HG02571 (cell line): ENCODE measurements at regions not wholly inside any gene's neighbourhood (a gene's known extent, or its start where the extent isn't known, plus 50 kb on each side); places are given as distances from the start of the nearest gene placed in this dataset.
"Not testable (repeated sequence)": the region's sequence is repeated elsewhere in the genome, so short reads cannot be mapped to it uniquely, and the experiment has no call there.

ENCODE experiments used
- ATAC-seq: cut with Tn5 transposase; IDR thresholded peaks from one replicate; pipeline ENCODE4 v1.9.1; 2021; ENCODE audit warnings: mild to moderate bottlenecking, moderate library complexity; ENCODE audit not compliant: unreplicated experiment

DNA sequence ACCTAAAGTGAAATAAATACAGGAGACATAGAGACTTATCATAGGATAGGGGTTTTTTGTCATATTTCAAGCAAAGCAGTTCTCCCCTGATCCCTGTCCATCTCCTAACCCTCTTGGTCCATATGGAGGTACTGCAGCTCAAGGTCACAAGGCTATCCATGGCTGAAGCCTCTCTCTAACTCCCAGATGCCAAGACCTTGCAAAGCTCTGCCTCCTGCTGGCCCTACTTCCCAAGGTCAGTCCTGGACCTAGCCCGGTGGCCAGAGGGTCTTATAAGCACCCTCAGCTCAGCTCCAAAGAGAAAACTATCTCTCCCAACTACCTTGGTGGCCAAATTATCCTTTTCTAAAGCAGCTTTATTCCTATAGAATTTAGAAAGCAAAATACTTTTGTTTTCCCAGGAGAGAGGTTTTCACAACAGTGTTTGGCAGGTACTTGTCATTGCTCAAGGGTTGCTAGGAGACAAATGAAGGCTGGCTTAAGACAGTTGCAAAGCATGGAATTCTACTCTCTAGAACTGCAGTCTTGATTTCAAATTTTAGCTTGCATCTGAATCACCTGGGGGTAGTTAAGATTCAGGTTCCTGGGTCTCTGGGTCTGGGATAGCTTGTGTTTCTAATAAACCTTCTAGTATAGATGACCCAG lies 121.5 kb downstream of the XCL2 start:
- no peak for ATAC-seq

GRCh38 chr1:168421399-168422004 lies 122.3 kb downstream of the XCL2 start:
- no peak for ATAC-seq

GRCh38 chr1:168420177-168420576 lies 123.6 kb downstream of the XCL2 start:
- ATAC-seq, result no peak

DNA sequence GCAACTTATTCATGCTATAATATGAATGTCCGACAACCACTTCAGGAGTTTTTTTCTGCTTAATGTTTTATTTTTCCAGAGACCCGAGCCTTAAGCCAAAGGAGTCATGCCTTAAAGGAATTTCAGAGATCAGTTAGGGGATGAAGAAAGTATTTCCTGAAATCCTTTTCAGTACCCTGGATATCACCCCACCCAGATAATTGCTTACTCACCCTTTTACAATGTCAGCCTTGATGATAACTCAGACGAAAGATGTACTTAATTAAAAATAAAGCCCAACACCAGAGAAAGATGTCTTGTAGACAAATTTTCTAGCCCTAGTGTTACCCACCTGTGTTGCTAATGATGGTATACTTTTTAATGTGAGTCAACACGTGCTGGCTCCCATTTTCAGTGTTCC lies 124.1 kb downstream of the XCL2 start:
- ATAC-seq, result no peak

- no peak for ATAC-seq
Observed at GRCh38 chr1:168416220-168416619, 127.6 kb downstream of the XCL2 start.

DNA sequence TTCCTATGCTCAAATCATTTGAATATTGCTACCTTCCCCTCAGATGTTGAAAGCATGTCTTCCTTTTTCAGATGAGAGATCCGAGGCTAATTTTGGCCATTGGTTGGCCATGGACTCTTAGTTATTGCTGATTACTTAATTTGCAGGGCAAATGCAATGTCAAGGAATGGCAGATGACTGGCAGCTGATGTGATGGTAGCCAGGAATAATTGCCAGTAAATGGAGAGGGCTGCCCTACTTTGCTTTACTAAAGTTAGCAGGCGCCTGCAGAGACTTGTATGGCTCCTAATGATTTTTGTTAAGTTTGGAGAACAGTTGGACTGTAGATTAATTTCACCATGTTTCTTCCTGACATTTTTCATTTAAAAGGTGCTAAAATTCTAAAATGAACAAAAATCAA lies 128.9 kb downstream of the XCL2 start:
- ATAC-seq, result no peak

- ATAC-seq, result no peak
Observed at GRCh38 chr1:168410464-168410863, 129.8 kb downstream of the TBX19 start.

- ATAC-seq, result no peak
Observed at GRCh38 chr1:168408884-168409283, 128.2 kb downstream of the TBX19 start.

DNA sequence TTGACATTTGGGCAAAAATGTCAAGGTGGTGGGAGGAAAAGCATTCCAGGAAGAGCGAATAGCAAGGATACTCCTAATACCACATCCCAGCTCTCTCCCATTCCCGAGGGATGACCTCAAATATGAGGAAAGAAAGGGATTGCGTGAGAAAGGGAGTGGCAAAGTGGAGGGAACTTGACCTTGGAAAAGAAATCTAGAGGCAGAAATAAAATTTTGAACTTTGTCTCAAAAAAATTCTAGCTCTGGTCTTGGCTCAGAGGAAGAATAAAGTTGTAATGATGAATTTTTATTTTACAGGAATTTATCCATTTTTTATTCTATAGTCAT lies 127.8 kb downstream of the TBX19 start:
- no peak for ATAC-seq

- no peak for ATAC-seq
Observed at GRCh38 chr1:168407832-168408538, 127.3 kb downstream of the TBX19 start.

DNA sequence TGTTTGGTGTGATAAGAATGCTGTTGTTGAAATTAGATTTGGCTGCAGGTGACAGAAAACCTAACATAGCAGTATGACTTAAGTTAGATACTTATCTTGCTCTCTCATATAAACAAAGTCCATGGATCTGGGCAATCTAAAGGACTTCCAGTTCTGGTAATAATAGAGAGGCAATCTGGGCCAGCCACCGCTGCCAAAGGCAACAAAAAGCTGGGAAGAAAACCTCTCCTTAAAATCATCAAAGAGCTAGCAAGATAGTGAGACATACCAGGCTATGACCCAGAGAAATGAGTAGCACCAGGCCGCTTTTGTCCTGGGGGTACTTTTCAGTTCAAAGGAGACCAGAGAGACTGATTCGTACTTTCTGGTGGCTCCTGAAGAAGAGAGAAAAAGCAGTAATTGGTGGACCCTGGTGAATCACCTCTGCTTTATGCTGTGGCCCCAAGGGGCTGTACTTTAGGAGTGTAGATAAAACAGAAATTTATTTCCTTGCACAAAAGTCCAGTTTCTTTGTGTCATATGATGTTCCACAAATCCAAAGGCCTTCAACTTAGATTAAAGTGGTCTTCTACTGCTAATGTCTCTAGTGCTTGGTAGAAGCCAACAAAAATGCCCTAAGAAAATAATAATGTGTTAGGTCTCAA lies 125.4 kb downstream of the TBX19 start:
- ATAC-seq, result no peak

- ATAC-seq, result no peak
Observed at GRCh38 chr1:168403140-168403539, 122.5 kb downstream of the TBX19 start.

- ATAC-seq, result not testable (repeated sequence)
Observed at GRCh38 chr1:168402466-168402865, 121.8 kb downstream of the TBX19 start.

- ATAC-seq, result no peak
Observed at GRCh38 chr1:168401341-168401740, 120.7 kb downstream of the TBX19 start.

DNA sequence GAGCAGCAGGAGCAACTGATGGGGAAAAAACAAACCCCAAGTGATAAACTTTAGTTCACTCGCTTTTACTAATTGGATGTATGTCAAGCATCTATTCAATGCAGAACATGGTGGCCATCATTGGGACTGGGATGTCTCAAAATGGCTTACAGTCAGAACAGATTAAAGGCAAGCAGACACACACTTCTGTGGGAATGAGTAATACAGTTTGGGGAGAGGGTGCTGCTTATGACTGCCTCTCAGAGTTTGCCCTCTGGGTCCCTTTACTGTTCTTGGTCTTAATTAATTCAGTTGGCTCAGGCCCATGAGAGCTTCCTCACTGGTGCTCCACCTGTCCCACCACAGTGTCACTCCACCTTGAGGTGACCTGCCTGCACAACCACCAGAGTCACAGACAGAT lies 119.5 kb downstream of the TBX19 start:
- ATAC-seq, result no peak

GRCh38 chr1:168397806-168398205 lies 117.1 kb downstream of the TBX19 start:
- ATAC-seq, result no peak

DNA sequence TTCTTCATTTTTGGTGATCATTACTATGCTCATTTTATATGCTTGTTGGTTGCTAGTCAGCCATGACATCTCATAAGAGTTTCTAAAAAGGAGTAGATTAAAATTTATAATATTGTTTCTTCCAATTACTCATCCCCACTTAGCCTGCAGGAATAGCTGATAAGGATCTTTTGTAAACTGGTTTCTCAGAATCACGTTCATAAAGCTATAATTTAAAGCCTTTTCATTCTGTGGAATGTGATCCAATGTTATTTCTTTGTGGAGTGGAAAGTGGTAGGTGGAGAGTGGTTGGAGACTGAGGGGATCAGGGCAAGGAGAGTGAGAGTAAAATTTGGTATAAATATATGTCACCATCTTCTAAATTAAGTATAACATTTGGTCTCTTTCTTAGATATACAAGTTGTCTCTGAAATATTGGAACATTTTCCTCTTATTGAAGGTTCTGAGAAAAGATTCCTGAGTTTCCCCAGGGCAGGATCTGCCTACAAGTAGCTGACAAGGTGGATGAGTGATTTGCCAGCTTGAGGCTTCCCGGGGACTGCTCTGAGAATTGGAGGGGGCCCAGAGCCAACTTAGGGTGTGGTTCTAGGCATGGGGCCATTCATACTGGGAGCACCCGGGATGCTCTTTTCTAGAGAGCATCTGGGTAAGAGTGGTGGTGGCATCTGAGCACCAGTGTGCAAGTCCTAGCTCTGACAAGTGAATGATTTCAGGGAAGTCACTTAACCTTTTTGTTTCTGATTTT lies 116.4 kb downstream of the TBX19 start:
- no peak for ATAC-seq

GRCh38 chr1:168396508-168396907 lies 115.8 kb downstream of the TBX19 start:
- no peak for ATAC-seq

- no peak for ATAC-seq
Observed at GRCh38 chr1:168394858-168395257, 114.2 kb downstream of the TBX19 start.

DNA sequence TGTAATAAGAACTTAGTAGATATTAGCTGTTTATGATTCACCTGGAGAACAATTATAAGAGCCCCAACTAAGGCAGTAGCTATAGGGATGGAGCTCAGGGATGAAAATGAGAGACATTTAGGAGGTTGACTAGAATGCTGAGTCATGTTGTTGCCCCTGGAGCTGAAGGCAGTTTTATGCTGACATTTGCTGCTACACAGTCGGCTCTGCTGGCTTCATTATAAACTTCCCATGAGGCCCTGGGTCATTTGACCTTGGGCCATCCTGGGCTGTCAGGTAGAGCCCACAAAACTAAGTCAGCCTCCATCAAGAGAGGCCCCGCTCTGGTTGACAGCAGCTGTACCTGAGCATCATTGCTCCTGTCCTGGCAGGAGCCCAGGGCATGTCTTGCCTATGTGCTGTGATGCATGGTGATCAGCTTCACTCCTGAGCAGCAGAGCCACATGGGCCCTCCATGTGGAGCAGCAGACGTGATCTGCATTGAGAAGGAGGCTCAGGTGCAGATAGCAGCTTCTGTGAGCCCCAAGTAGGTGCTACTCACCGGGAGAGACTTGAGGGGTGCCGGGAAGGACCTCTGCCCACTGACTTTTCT lies 112.4 kb downstream of the TBX19 start:
- ATAC-seq, result no peak
